ENCODE measurements at regions not wholly inside any gene's neighbourhood (a gene's known extent, or its start where the extent isn't known, plus 50 kb on each side); places are given as distances from the start of the nearest gene placed in this dataset.

DNA sequence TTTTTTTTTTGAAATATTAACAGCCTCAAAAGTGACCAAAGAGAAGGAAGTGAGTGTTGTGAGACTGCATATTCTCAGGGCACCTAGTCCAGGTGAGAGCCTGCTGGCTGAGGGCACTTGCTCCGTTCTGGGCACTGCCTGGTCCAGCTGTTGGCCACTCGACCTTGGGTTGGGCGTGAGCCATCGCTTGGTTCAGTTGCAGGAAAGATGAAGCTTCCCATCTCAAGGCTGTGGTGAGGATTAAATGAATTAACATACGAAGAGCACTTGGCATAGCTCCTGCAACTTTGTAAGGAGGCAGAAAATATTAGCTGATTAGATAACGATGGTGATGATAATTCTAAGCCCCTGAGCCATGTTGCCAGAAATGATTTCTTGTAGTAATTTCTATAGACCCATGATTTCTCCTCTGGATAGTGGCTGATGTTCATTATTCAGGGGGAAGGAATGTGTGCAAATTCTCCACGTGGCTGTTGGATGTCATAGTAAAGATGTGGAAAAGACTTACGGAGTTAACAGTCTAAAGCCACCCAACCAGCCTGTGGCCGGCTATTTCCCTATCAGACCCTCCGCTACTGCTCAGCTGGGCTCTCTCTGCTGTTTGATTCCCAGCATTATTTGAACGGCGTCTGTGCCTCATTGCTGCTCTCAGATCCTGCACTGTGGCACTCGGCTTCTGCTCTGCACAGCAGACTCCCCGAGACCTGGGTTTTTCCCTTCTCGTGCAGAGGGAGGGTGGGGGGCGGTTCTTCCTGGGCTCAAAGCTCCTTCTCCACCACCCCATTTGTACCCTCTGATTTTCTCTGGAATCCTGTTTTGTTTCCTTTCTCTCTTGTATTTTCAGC lies 221.1 kb downstream of the GALR1 start:
- Histone ChIP-seq H4K20me1 (ENCODE audit: insufficient read depth, low read length) (no peaks in the 10 kb centered on the region), H3K9me3 (ENCODE audit: low read length) (no peaks in the 10 kb centered on the region), H3K4me2 (ENCODE audit: low read length) (no peak overlapping the region), H2AFZ (ENCODE audit: low read length) (no peak overlapping the region), H3K9me2 (ENCODE audit: insufficient read depth, low read length) (no peaks in the 10 kb centered on the region), H3K4me1 (ENCODE audit: insufficient read depth, low read length, poor library complexity, severe bottlenecking) (no peaks in the 10 kb centered on the region), H3K36me3 (ENCODE audit: insufficient read depth, low read length) (no peaks in the 10 kb centered on the region), H3K4me3 (ENCODE audit: low read depth, low read length, poor library complexity, severe bottlenecking) (no peak overlapping the region), H3K79me2 (ENCODE audit: insufficient read depth, low read depth, low read length) (no peaks in the 10 kb centered on the region), H3K27ac (ENCODE audit: low read depth, low read length, poor library complexity, severe bottlenecking) (no peak overlapping the region)
- DNase-seq (ENCODE audit: low spot score), result no peak
- intact Hi-C loops (cut with micrococcal nuclease; ENCODE audit: unreplicated experiment), result no loop called here
- CTCF ChIA-PET (ENCODE audit: unreplicated experiment), result no interaction called here
- no TSS peak for BruUV-seq (replicated peaks)
- POLR2A ChIA-PET, result no interaction called here
- TF ChIP-seq EZH2phosphoT487 (IDR thresholded peaks at IDR 0.05; ENCODE audit: borderline replicate concordance, low read depth, low read length), result no peak
- TF ChIP-seq, protein P1, sequence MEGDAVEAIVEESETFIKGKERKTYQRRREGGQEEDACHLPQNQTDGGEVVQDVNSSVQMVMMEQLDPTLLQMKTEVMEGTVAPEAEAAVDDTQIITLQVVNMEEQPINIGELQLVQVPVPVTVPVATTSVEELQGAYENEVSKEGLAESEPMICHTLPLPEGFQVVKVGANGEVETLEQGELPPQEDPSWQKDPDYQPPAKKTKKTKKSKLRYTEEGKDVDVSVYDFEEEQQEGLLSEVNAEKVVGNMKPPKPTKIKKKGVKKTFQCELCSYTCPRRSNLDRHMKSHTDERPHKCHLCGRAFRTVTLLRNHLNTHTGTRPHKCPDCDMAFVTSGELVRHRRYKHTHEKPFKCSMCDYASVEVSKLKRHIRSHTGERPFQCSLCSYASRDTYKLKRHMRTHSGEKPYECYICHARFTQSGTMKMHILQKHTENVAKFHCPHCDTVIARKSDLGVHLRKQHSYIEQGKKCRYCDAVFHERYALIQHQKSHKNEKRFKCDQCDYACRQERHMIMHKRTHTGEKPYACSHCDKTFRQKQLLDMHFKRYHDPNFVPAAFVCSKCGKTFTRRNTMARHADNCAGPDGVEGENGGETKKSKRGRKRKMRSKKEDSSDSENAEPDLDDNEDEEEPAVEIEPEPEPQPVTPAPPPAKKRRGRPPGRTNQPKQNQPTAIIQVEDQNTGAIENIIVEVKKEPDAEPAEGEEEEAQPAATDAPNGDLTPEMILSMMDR (conservative IDR thresholded peaks at IDR 0.05; ENCODE audit: low read length), result no peak

DNA sequence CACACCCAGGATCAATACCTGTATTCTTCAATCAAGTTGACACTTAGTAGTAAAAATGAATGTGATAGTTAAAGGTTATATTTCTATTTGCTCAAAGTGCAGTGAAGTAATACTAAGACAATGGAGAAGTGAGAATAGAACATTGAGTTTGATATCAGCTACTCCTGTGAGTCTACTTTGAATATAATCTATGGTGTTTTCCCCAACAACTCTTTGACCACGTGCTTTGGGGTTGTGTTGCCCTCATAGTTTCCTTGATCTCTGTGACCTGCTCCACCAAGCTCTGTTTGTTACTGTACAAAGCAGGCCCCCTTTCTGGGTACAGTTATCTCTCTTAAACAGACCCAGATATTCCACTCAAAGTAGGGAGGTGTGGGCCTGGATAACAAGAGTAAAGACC lies 222.9 kb downstream of the GALR1 start:
- intact Hi-C loops (cut with micrococcal nuclease; ENCODE audit: unreplicated experiment), result no loop called here
- CTCF ChIA-PET (ENCODE audit: unreplicated experiment), result no interaction called here
- H3K4me3 ChIP-seq (ENCODE audit: low read depth, low read length, poor library complexity, severe bottlenecking), result no peak overlapping the region

More for the DNA sequence above, 222.9 kb downstream of the GALR1 start:
- TF ChIP-seq EZH2phosphoT487 (IDR thresholded peaks at IDR 0.05; ENCODE audit: borderline replicate concordance, low read depth, low read length), result no peak
- TF ChIP-seq, protein P1 (conservative IDR thresholded peaks at IDR 0.05; ENCODE audit: low read length), result no peak
- no TSS peak for BruUV-seq (replicated peaks)
- no peak overlapping the region for H3K27ac ChIP-seq (ENCODE audit: low read depth, low read length, poor library complexity, severe bottlenecking)
- no peaks in the 10 kb centered on the region for H3K79me2 ChIP-seq (ENCODE audit: insufficient read depth, low read depth, low read length)
- no peaks in the 10 kb centered on the region for H3K9me2 ChIP-seq (ENCODE audit: insufficient read depth, low read length)
- H3K4me1 ChIP-seq (ENCODE audit: insufficient read depth, low read length, poor library complexity, severe bottlenecking), result no peaks in the 10 kb centered on the region
- DNase-seq (ENCODE audit: low spot score), result no peak
- no peak overlapping the region for H3K4me2 ChIP-seq (ENCODE audit: low read length)
- POLR2A ChIA-PET, result no interaction called here
- H3K36me3 ChIP-seq (ENCODE audit: insufficient read depth, low read length), result no peaks in the 10 kb centered on the region
- no peaks in the 10 kb centered on the region for H3K9me3 ChIP-seq (ENCODE audit: low read length)
- no peaks in the 10 kb centered on the region for H4K20me1 ChIP-seq (ENCODE audit: insufficient read depth, low read length)
- no peak overlapping the region for H2AFZ ChIP-seq (ENCODE audit: low read length)
